OCI-LY1 (cell line): ENCODE measurements at regions not wholly inside any gene's neighbourhood (a gene's known extent, or its start where the extent isn't known, plus 50 kb on each side); places are given as distances from the start of the nearest gene placed in this dataset.

Experiments
- CTCF ChIP-seq: fragments of 200-600 bp; sonication (generic), shearing (Covaris generic); IDR thresholded peaks from 2 replicates; pipeline ENCODE4 v1.5.1; 2017; ENCODE audit warnings: mild to moderate bottlenecking, antibody characterized with exemption, low read length, moderate library complexity, mixed read lengths
- EZH2 ChIP-seq: fragments of 200-600 bp; sonication (generic), shearing (Covaris generic); IDR thresholded peaks from 2 replicates; pipeline ENCODE4 v1.8.0; 2017; ENCODE audit warnings: borderline replicate concordance, mixed run types, mild to moderate bottlenecking, antibody characterized with exemption, low read length, moderate library complexity, mixed read lengths

- TF ChIP-seq CTCF, result no peak
- TF ChIP-seq EZH2, result no peak
These were observed 164.1 kb upstream of the NCAM1 start for GRCh38 chr11:112797092-112797491.
